Spleen (tissue), 7 donors: ENCODE measurements at regions not wholly inside any gene's neighbourhood (a gene's known extent, or its start where the extent isn't known, plus 50 kb on each side); places are given as distances from the start of the nearest gene placed in this dataset.

Experiments used
- POLR2A ChIP-seq, 3 donors: fragments of 450-650 bp; IDR thresholded peaks; one replicate each; pipeline ENCODE4 v1.5.1; 2017; ENCODE audit warnings: antibody characterized with exemption in 3 of 3, mild to moderate bottlenecking in 1 of 3
- TF ChIP-seq, protein P1 (sequence below), 11 experiments: fragments of 200-600 bp in 7 of 11; fragments of 450-650 bp in 4 of 11; sonication (generic) in 4 of 11; IDR thresholded peaks in 8 of 11; conservative IDR thresholded peaks in 3 of 11; 1 replicate in 7 of 11; 2 replicates in 4 of 11; pipeline versions ENCODE4 v1.4.0 to v1.8.0; 2016 to 2021; ENCODE audit warnings: antibody characterized with exemption in 11 of 11, inconsistent platforms in 4 of 11, mild to moderate bottlenecking in 1 of 11
- donor health status: DM: no; HTN: no; CAD: no; lungs with moderate emphysema.
- donor health status: DM: no; HTN: no; CAD: no.
- donor health status: DM: no; HTN: no; CAD: no.

DNA sequence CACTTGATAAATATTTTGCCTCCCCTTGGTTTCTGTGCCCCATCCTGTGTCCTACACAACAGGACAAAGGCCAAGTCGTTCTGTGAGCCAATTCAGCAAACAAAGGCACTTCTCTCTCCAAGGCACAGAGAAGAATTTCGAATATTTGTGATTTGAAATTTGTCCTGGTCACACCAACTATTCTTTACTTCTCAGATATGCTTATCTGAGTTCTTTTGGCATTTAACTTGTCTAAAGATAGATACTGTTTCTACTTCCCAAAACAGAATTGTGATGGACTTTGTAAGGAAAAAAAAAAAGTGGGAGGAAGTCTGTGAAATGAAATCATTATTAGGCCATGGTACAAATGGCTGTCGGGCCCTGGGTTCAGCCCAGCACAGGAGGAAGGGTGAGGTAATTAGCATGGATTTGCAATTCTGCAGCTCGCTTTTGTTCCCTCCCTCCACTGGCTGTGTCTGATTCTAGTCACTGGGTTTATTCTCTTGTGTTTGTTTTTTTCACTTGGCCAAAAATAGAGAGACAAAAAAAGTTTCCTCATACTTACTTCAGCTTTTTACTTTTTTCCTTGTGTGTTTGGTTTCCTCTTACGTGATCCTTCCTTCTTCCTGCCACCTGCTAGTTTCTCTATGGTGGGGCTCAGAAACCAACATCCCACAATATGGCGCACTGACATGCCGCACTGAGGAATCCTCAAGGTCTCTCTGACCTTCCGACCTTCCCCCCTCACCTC is 108.2 kb upstream of the MKLN1 start:
- TF ChIP-seq POLR2A (IDR thresholded peaks at IDR 0.05): no peak
- TF ChIP-seq, protein P1, sequence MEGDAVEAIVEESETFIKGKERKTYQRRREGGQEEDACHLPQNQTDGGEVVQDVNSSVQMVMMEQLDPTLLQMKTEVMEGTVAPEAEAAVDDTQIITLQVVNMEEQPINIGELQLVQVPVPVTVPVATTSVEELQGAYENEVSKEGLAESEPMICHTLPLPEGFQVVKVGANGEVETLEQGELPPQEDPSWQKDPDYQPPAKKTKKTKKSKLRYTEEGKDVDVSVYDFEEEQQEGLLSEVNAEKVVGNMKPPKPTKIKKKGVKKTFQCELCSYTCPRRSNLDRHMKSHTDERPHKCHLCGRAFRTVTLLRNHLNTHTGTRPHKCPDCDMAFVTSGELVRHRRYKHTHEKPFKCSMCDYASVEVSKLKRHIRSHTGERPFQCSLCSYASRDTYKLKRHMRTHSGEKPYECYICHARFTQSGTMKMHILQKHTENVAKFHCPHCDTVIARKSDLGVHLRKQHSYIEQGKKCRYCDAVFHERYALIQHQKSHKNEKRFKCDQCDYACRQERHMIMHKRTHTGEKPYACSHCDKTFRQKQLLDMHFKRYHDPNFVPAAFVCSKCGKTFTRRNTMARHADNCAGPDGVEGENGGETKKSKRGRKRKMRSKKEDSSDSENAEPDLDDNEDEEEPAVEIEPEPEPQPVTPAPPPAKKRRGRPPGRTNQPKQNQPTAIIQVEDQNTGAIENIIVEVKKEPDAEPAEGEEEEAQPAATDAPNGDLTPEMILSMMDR (IDR thresholded peaks at IDR 0.05 in 8 of 11, conservative IDR thresholded peaks at IDR 0.05 in 3 of 11): no peak
